BJ (cell line): ENCODE measurements at regions not wholly inside any gene's neighbourhood (a gene's known extent, or its start where the extent isn't known, plus 50 kb on each side); places are given as distances from the start of the nearest gene placed in this dataset.
A peak's percentile ranks its signal among the peaks of the same experiment; 100 is the strongest.
"Not testable (repeated sequence)": the region's sequence is repeated elsewhere in the genome, so short reads cannot be mapped to it uniquely, and the experiment has no call there.

Experiments
- CTCF ChIA-PET: fragments of 350-600 bp; formaldehyde crosslinking; extraction: SDS; loops from one replicate; lab custom pipeline; 2021; ENCODE audit warnings: antibody characterized with exemption, inconsistent platforms; lab: Yijun Ruan, JAX
- POLR2A ChIA-PET: fragments of 300-600 bp; sonication (Branson Sonifier 250); formaldehyde crosslinking; extraction: SDS; loops from one replicate; lab custom pipeline; 2021; ENCODE audit warnings: antibody characterized with exemption; lab: Charles Lee
- DNase-seq: peaks from one replicate; pipeline ENCODE4 v3.0.0-alpha.2; 2011; ENCODE audit warnings: low read depth
- H3K27me3 ChIP-seq: 2 replicates; pipeline ENCODE4 v1.6.0; 2011; ENCODE audit warnings: low read length; ENCODE audit not compliant: control insufficient read depth, insufficient read depth
- H3K36me3 ChIP-seq: 2 replicates; pipeline ENCODE4 v1.5.1; 2011; ENCODE audit warnings: low read length; ENCODE audit not compliant: control insufficient read depth, insufficient read depth
- H3K4me3 ChIP-seq: 2 replicates; pipeline ENCODE4 v1.5.1; 2011; ENCODE audit warnings: low read depth, mild to moderate bottlenecking, control low read depth, low read length
- TF ChIP-seq, protein P1 (sequence below): IDR thresholded peaks from 2 replicates; pipeline ENCODE4 v1.5.1; 2011; ENCODE audit warnings: low read depth, mild to moderate bottlenecking, control low read depth, inconsistent platforms, low read length, moderate library complexity; ENCODE audit not compliant: insufficient read depth

DNA sequence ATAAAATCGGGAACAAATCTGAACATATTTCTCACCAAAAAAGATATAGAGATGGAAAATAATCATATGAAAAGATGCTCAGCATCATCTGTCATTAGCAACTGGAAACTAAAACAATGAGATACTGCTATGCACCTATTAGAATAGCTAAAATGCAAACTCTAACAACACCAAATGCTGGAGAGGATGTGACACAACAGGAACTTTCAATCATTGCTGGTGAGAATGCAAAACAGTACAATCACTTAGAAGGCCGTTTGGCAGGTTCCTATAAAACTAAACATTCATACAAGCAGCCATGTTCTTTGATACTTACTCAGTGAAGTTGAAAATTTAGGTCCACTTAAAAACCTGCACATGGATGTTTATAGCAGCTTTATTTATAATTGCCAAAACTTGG, 67.0 kb downstream of the FAM50B start:
- DNase-seq = no peak
- CTCF ChIA-PET = interaction anchor here (1.1 to 1.2 kb wide), 2 partner anchors 62 to 68 kb away, joined by 3 read pairs; no protein-coding TSS in a partner anchor
- POLR2A ChIA-PET = no interaction called here
- TF ChIP-seq, protein P1, sequence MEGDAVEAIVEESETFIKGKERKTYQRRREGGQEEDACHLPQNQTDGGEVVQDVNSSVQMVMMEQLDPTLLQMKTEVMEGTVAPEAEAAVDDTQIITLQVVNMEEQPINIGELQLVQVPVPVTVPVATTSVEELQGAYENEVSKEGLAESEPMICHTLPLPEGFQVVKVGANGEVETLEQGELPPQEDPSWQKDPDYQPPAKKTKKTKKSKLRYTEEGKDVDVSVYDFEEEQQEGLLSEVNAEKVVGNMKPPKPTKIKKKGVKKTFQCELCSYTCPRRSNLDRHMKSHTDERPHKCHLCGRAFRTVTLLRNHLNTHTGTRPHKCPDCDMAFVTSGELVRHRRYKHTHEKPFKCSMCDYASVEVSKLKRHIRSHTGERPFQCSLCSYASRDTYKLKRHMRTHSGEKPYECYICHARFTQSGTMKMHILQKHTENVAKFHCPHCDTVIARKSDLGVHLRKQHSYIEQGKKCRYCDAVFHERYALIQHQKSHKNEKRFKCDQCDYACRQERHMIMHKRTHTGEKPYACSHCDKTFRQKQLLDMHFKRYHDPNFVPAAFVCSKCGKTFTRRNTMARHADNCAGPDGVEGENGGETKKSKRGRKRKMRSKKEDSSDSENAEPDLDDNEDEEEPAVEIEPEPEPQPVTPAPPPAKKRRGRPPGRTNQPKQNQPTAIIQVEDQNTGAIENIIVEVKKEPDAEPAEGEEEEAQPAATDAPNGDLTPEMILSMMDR = no peak
- no peaks in the 10 kb centered on the region for H3K27me3 ChIP-seq
- H3K4me3 ChIP-seq = no peak overlapping the region
- H3K36me3 ChIP-seq = no peaks in the 10 kb centered on the region

DNA sequence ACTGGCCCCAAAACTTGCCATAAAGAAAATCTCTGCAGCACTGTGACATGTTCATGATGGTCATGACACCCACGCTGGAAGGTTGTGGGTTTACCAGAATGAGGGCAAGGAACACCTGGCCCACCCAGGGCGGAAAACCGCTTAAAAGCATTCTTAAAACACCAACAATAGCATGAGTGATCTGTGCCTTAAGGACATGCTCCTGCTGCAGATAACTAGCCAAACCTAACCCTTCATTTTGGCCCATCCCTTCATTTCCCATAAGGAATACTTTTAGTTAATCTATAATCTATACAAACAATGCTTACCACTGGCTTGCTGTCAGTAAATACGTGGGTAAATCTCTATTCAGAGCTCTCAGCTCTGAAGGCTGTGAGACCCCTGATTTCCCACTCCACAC, 67.6 kb downstream of the FAM50B start:
- H3K27me3 ChIP-seq, H3K36me3 ChIP-seq, DNase-seq, POLR2A ChIA-PET, H3K4me3 ChIP-seq: not testable (repeated sequence)
- CTCF ChIA-PET = interaction anchor here (1.0 to 1.2 kb wide), 3 partner anchors 17 to 68 kb away, joined by 3 read pairs; no protein-coding TSS in a partner anchor

DNA sequence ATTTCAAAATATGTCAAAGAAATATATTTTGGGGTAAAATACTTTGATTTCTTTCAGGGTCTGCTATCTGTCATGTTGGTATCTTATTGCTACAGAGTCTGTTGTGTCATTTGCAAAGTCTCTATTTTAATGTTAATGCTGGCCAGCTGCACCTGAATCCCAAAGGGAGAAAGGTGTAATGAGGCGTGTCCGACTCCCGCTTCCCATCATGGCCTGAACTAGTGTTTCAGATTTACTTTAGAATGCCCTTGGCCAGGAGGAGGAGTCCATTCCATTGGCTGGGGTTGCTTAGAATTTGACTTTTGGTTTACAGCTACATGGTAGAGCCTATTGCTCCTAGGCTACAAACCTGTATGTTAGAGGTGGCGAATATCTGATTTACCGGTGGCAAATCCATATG, 69.3 kb downstream of the FAM50B start:
- H3K4me3 ChIP-seq = no peak overlapping the region
- H3K36me3 ChIP-seq = no peaks in the 10 kb centered on the region
- ChIA-PET POLR2A (no interaction called here), CTCF (interaction anchor here (1.4 kb wide), 1 partner anchor 60 kb away, joined by 4 read pairs; no protein-coding TSS in a partner anchor)
- H3K27me3 ChIP-seq = no peaks in the 10 kb centered on the region
- TF ChIP-seq, protein P1 = no peak
- DNase-seq = no peak

DNA sequence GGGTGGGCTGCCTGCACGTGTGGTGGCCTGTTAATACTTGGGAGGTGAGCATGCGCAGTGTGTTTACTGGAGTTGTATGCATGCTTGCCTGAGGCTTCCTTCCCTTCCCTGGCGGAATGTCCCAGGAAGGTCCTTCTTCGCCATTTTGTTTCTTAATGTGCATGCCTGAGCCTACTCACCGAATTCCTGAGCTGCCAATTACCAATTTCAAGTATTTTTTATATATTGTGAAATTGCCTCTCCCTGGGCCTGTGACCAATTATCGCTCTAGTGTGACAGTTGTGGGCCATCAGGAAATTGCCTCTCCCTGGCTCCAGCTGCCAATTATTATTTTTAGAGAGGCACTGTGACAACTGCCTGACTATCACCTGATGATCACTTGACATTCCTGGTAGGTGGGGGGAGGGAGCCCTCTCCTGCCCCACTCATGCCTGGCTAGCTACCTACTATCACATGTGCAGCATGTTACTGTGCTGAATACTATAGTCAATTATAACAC, 70.0 kb downstream of the FAM50B start:
- TF ChIP-seq, protein P1 = no peak
- Histone ChIP-seq H3K27me3 (no peaks in the 10 kb centered on the region), H3K36me3 (no peaks in the 10 kb centered on the region), H3K4me3 (no peak overlapping the region)
- ChIA-PET CTCF (interaction anchor here (0.6 to 1.4 kb wide), 5 partner anchors 9 to 229 kb away, joined by 3 to 4 read pairs (median 3); no protein-coding TSS in a partner anchor), POLR2A (no interaction called here)
- peak; percentile 88 for DNase-seq

DNA sequence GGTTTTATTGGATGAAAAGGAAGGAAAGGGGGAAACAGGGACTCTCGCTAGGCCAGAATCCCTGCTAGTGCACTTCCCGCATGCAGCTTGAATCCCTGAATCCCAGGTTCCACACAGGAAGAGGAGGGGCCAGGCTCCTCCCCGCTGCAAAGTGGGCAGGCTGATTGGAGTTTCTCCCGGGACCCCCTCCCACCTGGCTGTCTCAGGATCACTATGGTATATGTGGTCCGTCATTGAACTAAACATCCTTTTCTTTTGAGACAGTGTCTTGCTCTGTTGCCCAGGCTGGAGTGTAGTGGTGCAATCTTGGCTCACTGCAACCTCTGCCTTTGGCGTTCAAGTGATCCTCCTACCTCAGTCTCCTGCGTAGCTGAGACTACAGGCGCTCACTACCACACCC, 70.7 kb downstream of the FAM50B start:
- H3K36me3 ChIP-seq = no peaks in the 10 kb centered on the region
- H3K27me3 ChIP-seq = no peaks in the 10 kb centered on the region
- POLR2A ChIA-PET = no interaction called here
- TF ChIP-seq, protein P1 = no peak
- DNase-seq = no peak
- no peak overlapping the region for H3K4me3 ChIP-seq
- CTCF ChIA-PET = interaction anchor here (0.6 to 1.4 kb wide), 4 partner anchors 10 to 228 kb away, joined by 3 to 4 read pairs (median 4); no protein-coding TSS in a partner anchor

DNA sequence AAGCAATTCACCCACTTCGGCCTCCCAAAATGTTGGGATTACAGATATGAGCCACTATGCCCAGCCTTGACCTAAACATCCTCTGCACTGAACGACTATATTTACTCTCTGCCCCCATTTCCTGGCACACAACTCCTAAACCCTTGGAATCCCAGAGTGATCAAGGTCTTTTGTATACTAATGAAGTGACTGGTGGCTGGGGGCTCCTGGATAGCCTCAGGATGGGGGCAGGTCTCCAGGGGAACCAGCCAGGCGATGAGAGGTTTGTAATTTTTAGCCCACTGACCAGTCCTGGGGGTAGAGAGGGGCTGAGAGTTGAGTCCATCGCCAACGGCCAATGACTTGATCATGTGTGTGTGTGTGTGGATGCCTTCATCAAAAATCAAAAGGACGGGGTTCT, 71.1 kb downstream of the FAM50B start:
- no peak for DNase-seq
- CTCF ChIA-PET = no interaction called here
- Histone ChIP-seq H3K36me3 (no peaks in the 10 kb centered on the region), H3K4me3 (no peak overlapping the region), H3K27me3 (no peaks in the 10 kb centered on the region)
- POLR2A ChIA-PET = no interaction called here
- TF ChIP-seq, protein P1 = no peak
